CD4-positive, alpha-beta memory T cell (primary cell): ENCODE measurements at regions not wholly inside any gene's neighbourhood (a gene's known extent, or its start where the extent isn't known, plus 50 kb on each side); places are given as distances from the start of the nearest gene placed in this dataset.

Experiments
- CTCF ChIA-PET: fragments of 350-600 bp; sonication (Branson Sonifier 250); formaldehyde crosslinking; loops from one replicate; lab custom pipeline; 2021; ENCODE audit warnings: inconsistent platforms; ENCODE audit not compliant: partially characterized antibody; lab: Charles Lee
- POLR2A ChIA-PET: fragments of 350-600 bp; sonication (Branson Sonifier 250); formaldehyde crosslinking; loops from one replicate; lab custom pipeline; 2021; ENCODE audit not compliant: partially characterized antibody; lab: Charles Lee
- DNase-seq, 5 donors: peaks; one replicate each; pipeline versions ENCODE4 v3.0.0 to v3.0.0-alpha.2; 2020 to 2022; ENCODE audit warnings: mixed read lengths in 1 of 5
- H3K27ac ChIP-seq: one replicate; pipeline ENCODE4 v1.7.0; 2013; ENCODE audit warnings: low read depth, low read length
- H3K27me3 ChIP-seq: 2 replicates; pipeline ENCODE4 v1.7.0; 2013; ENCODE audit warnings: mild to moderate bottlenecking, low read length, moderate library complexity; ENCODE audit not compliant: insufficient read depth
- H3K36me3 ChIP-seq: 2 replicates; pipeline ENCODE4 v1.7.0; 2013; ENCODE audit warnings: mild to moderate bottlenecking, low read length, moderate library complexity; ENCODE audit not compliant: insufficient read depth
- H3K4me1 ChIP-seq: 2 replicates; pipeline ENCODE4 v1.7.0; 2013; ENCODE audit warnings: mild to moderate bottlenecking, low read length, moderate library complexity; ENCODE audit not compliant: insufficient read depth
- H3K4me3 ChIP-seq, 2 donors: one replicate each; pipeline ENCODE4 v1.7.0; 2013; ENCODE audit warnings: low read length in 2 of 2, mild to moderate bottlenecking in 1 of 2
- H3K9me3 ChIP-seq, 2 donors: one replicate each; pipeline ENCODE4 v1.7.0; 2013; ENCODE audit warnings: low read length in 2 of 2, control low read depth in 1 of 2; ENCODE audit not compliant: control insufficient read depth in 1 of 2
- H3K27ac Mint-ChIP-seq, 7 donors: one replicate each; pipeline ENCODE4 v1.8.0; 2020 to 2021; ENCODE audit warnings: mixed read lengths in 7 of 7, mild to moderate bottlenecking in 6 of 7, inconsistent platforms in 3 of 7, moderate library complexity in 3 of 7
- H3K27me3 Mint-ChIP-seq, 2 donors: one replicate each; pipeline ENCODE4 v1.8.0; 2020 to 2021; ENCODE audit warnings: mixed read lengths in 2 of 2
- H3K36me3 Mint-ChIP-seq, 2 donors: one replicate each; pipeline ENCODE4 v1.8.0; 2020 to 2021; ENCODE audit warnings: mixed read lengths in 2 of 2, inconsistent platforms in 1 of 2, mild to moderate bottlenecking in 1 of 2
- H3K4me1 Mint-ChIP-seq, 4 donors: one replicate each; pipeline ENCODE4 v1.8.0; 2020 to 2021; ENCODE audit warnings: mixed read lengths in 4 of 4, mild to moderate bottlenecking in 1 of 4
- H3K4me3 Mint-ChIP-seq, 8 donors: one replicate each; pipeline ENCODE4 v1.8.0; 2020 to 2021; ENCODE audit warnings: mixed read lengths in 8 of 8, mild to moderate bottlenecking in 7 of 8, moderate library complexity in 6 of 8, inconsistent platforms in 3 of 8
- H3K9me3 Mint-ChIP-seq, 8 donors: one replicate each; pipeline ENCODE4 v1.8.0; 2020 to 2021; ENCODE audit warnings: mixed read lengths in 8 of 8, mild to moderate bottlenecking in 5 of 8, inconsistent platforms in 3 of 8, moderate library complexity in 1 of 8
- intact Hi-C: fragments of 100-400 bp; cut with micrococcal nuclease; formaldehyde crosslinking; loops from one replicate; pipeline ENCODE4 v1.15.1; 2023

DNA sequence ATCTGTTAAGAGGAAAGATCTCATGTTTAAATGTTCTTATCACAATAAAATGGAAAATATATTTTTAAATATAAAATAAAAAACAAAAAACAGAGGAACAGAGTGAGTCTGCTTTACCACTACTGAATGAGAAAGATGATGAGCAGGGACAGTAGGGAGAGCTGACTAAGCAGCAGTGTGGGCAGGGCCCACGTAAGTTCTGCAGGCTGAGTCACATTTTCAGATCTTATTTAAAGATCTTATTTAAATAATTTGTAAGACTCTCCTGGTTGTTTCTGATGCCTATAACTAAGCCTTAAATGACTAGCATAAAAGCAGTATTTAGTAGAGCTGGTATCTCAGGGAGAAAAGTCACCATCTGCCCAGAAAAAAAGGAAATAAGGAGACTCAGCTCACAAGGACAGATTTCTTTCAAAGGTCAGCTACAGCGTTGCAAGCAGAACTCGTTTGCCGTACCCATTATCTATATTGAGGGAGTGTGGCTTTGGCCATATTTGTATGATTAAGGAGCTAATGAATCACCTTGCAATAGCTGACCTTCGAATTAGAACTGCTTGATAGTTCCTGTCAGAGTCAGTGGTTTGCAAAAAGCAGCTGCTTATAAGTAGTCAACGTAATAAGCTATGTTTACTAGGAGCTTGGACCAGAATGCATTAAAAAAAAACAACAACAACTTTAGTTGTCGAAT is 322.1 kb upstream of the CHAC2 start:
- Mint-ChIP-seq H3K27me3 (peaks cover 3 to 7% of the 10 kb centered on the region in 2 donors), H3K4me3 (no peak overlapping the region), H3K4me1 (no peaks in the 10 kb centered on the region), H3K36me3 (no peaks in the 10 kb centered on the region), H3K27ac (no peak overlapping the region), H3K9me3 (no peaks in the 10 kb centered on the region)
- Histone ChIP-seq H3K36me3 (no peaks in the 10 kb centered on the region), H3K4me3 (no peak overlapping the region), H3K4me1 (no peaks in the 10 kb centered on the region), H3K27me3 (peaks cover 7% of the 10 kb centered on the region), H3K9me3 (no peaks in the 10 kb centered on the region), H3K27ac (no peak overlapping the region)
- DNase-seq: no peak
- CTCF ChIA-PET: no interaction called here
- intact Hi-C loops: no loop called here
- POLR2A ChIA-PET: no interaction called here

GRCh38 chr2:53442783-53443182 is 324.8 kb upstream of the CHAC2 start:
- Histone ChIP-seq H3K36me3 (no peaks in the 10 kb centered on the region), H3K9me3 (no peaks in the 10 kb centered on the region), H3K4me1 (no peaks in the 10 kb centered on the region), H3K4me3 (no peak overlapping the region), H3K27me3 (peaks cover 7% of the 10 kb centered on the region), H3K27ac (no peak overlapping the region)
- no peaks in the 10 kb centered on the region for H3K9me3 Mint-ChIP-seq
- H3K27me3 Mint-ChIP-seq: peaks cover 0 to 5% of the 10 kb centered on the region in 2 donors
- H3K4me1 Mint-ChIP-seq: no peaks in the 10 kb centered on the region
- no peak overlapping the region for H3K4me3 Mint-ChIP-seq
- H3K36me3 Mint-ChIP-seq: no peaks in the 10 kb centered on the region
- DNase-seq: no peak
- intact Hi-C loops: no loop called here
- POLR2A ChIA-PET: no interaction called here
- CTCF ChIA-PET: no interaction called here
- H3K27ac Mint-ChIP-seq: no peak overlapping the region

DNA sequence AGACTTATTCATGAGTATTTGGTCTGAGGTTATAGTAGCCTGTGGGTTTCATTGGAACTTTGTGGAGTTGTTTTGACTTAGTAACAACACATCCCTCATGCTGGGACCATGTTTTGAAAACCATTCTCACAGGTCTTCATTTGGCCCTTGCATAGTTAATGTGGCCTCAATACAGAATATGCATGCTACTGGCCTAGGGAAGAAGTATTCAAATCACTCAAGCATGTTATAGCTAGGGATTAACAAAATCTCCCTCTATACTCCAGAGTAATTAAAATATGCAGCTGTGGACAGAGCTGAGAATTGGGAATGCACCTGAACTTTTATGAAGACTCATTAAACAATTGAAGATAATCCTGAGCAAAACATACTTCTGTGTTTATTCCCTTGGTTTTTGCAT is 325.5 kb upstream of the CHAC2 start:
- Mint-ChIP-seq H3K36me3 (no peaks in the 10 kb centered on the region), H3K4me3 (no peak overlapping the region), H3K9me3 (no peaks in the 10 kb centered on the region), H3K27ac (no peak overlapping the region), H3K27me3 (peaks cover 0 to 3% of the 10 kb centered on the region in 2 donors), H3K4me1 (no peaks in the 10 kb centered on the region)
- ChIA-PET POLR2A (no interaction called here), CTCF (no interaction called here)
- DNase-seq: no peak
- H3K9me3 ChIP-seq: no peaks in the 10 kb centered on the region
- intact Hi-C loops: no loop called here
- H3K4me1 ChIP-seq: no peaks in the 10 kb centered on the region
- H3K27ac ChIP-seq: no peak overlapping the region
- H3K36me3 ChIP-seq: no peaks in the 10 kb centered on the region
- peaks cover 7% of the 10 kb centered on the region for H3K27me3 ChIP-seq
- no peak overlapping the region for H3K4me3 ChIP-seq

GRCh38 chr2:53438692-53439091 is 328.9 kb upstream of the CHAC2 start:
- ChIA-PET CTCF (no interaction called here), POLR2A (no interaction called here)
- H3K27ac ChIP-seq: no peak overlapping the region
- Mint-ChIP-seq H3K27me3 (peaks cover under 1 to 1% of the 10 kb centered on the region in 2 donors), H3K9me3 (no peaks in the 10 kb centered on the region), H3K27ac (no peak overlapping the region), H3K36me3 (no peaks in the 10 kb centered on the region), H3K4me3 (no peak overlapping the region), H3K4me1 (no peaks in the 10 kb centered on the region)
- no peak overlapping the region for H3K4me3 ChIP-seq
- DNase-seq: no peak
- H3K4me1 ChIP-seq: no peaks in the 10 kb centered on the region
- intact Hi-C loops: no loop called here
- no peaks in the 10 kb centered on the region for H3K9me3 ChIP-seq
- H3K36me3 ChIP-seq: no peaks in the 10 kb centered on the region
- peaks cover 7% of the 10 kb centered on the region for H3K27me3 ChIP-seq

DNA sequence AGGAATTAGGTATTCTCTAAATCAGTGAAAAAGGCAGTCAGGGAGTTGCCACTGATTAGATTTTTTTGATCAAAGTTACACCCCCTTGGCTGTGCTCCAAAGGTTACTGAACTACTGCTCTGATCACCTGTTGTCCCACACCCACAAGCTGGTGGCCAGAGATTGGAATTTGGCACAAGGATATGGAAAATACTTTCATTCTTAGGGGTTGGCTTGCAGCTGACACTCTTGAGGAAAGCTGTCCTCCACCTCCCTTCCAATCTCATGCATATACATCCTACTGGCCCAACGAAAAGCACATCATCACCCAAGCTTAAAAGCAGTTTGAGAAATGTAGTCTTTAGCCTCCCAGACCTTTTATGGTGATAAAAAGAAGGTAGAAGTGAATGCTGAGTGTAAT is 329.5 kb upstream of the CHAC2 start:
- ChIA-PET POLR2A (no interaction called here), CTCF (no interaction called here)
- Histone ChIP-seq H3K27ac (no peak overlapping the region), H3K4me3 (no peak overlapping the region), H3K27me3 (peaks cover 7% of the 10 kb centered on the region), H3K9me3 (no peaks in the 10 kb centered on the region), H3K4me1 (no peaks in the 10 kb centered on the region), H3K36me3 (no peaks in the 10 kb centered on the region)
- Mint-ChIP-seq H3K27me3 (peaks cover 1 to 2% of the 10 kb centered on the region in 2 donors), H3K4me1 (no peaks in the 10 kb centered on the region), H3K4me3 (no peak overlapping the region), H3K9me3 (no peaks in the 10 kb centered on the region), H3K27ac (no peak overlapping the region), H3K36me3 (no peaks in the 10 kb centered on the region)
- no peak for DNase-seq
- intact Hi-C loops: no loop called here

GRCh38 chr2:53437371-53437770 is 330.2 kb upstream of the CHAC2 start:
- H3K27ac Mint-ChIP-seq: no peak overlapping the region
- no peaks in the 10 kb centered on the region for H3K36me3 Mint-ChIP-seq
- no peaks in the 10 kb centered on the region for H3K9me3 ChIP-seq
- no peaks in the 10 kb centered on the region for H3K36me3 ChIP-seq
- no peak overlapping the region for H3K27ac ChIP-seq
- peaks cover 1 to 2% of the 10 kb centered on the region in 2 donors for H3K27me3 Mint-ChIP-seq
- DNase-seq: no peak
- H3K4me1 Mint-ChIP-seq: no peaks in the 10 kb centered on the region
- intact Hi-C loops: no loop called here
- H3K27me3 ChIP-seq: peaks cover 4% of the 10 kb centered on the region
- ChIA-PET CTCF (no interaction called here), POLR2A (no interaction called here)
- no peaks in the 10 kb centered on the region for H3K9me3 Mint-ChIP-seq
- no peaks in the 10 kb centered on the region for H3K4me1 ChIP-seq
- H3K4me3 ChIP-seq: no peak overlapping the region
- H3K4me3 Mint-ChIP-seq: no peak overlapping the region

- H3K4me1 ChIP-seq: no peaks in the 10 kb centered on the region
- POLR2A ChIA-PET: no interaction called here
- intact Hi-C loops: no loop called here
Measured at GRCh38 chr2:53436882-53437281, 330.7 kb upstream of the CHAC2 start.

GRCh38 chr2:53435610-53436009 is 332.0 kb upstream of the CHAC2 start:
- Mint-ChIP-seq H3K4me3 (no peak overlapping the region), H3K9me3 (no peaks in the 10 kb centered on the region), H3K27ac (no peak overlapping the region), H3K27me3 (peaks cover 1 to 2% of the 10 kb centered on the region in 2 donors), H3K36me3 (no peaks in the 10 kb centered on the region), H3K4me1 (no peaks in the 10 kb centered on the region)
- Histone ChIP-seq H3K27ac (no peak overlapping the region), H3K4me3 (no peak overlapping the region), H3K27me3 (no peaks in the 10 kb centered on the region), H3K4me1 (no peaks in the 10 kb centered on the region), H3K36me3 (no peaks in the 10 kb centered on the region), H3K9me3 (no peaks in the 10 kb centered on the region)
- ChIA-PET POLR2A (no interaction called here), CTCF (no interaction called here)
- DNase-seq: no peak
- intact Hi-C loops: no loop called here

More at GRCh38 chr2:53436882-53437281, 330.7 kb upstream of the CHAC2 start:
- no peak for DNase-seq
- no peak overlapping the region for H3K4me3 ChIP-seq
- no peaks in the 10 kb centered on the region for H3K9me3 ChIP-seq
- Mint-ChIP-seq H3K4me3 (no peak overlapping the region), H3K27ac (no peak overlapping the region), H3K4me1 (no peaks in the 10 kb centered on the region), H3K36me3 (no peaks in the 10 kb centered on the region), H3K27me3 (peaks cover 1 to 2% of the 10 kb centered on the region in 2 donors), H3K9me3 (no peaks in the 10 kb centered on the region)
- H3K27ac ChIP-seq: no peak overlapping the region
- H3K27me3 ChIP-seq: no peaks in the 10 kb centered on the region
- no peaks in the 10 kb centered on the region for H3K36me3 ChIP-seq
- CTCF ChIA-PET: no interaction called here
